GM18951 (cell line): ENCODE measurements at regions not wholly inside any gene's neighbourhood (a gene's known extent, or its start where the extent isn't known, plus 50 kb on each side); places are given as distances from the start of the nearest gene placed in this dataset.

Source experiments
- POLR2A ChIP-seq: IDR thresholded peaks from 4 replicates; pipeline ENCODE4 v1.6.1; 2011; ENCODE audit warnings: mild to moderate bottlenecking; ENCODE audit not compliant: insufficient read length, insufficient read depth; ENCODE audit errors: extremely low read depth
- in situ Hi-C: fragments of 300-500 bp; cut with MboI; formaldehyde crosslinking; loops from one replicate; pipeline ENCODE4 v1.12.0; 2022; ENCODE audit warnings: low sequenced_read_pairs, mixed read lengths, inconsistent platforms; ENCODE audit not compliant: unreplicated experiment

GRCh38 chr5:158287643-158288271 lies 428.8 kb upstream of the CLINT1 start:
- no peak for TF ChIP-seq POLR2A
- in situ Hi-C loops: no loop called here

- in situ Hi-C loops: no loop called here
- TF ChIP-seq POLR2A: no peak
Observed at GRCh38 chr5:158286827-158287226, 427.9 kb upstream of the CLINT1 start.

GRCh38 chr5:158285698-158286097 lies 426.8 kb upstream of the CLINT1 start:
- in situ Hi-C loops: no loop called here
- no peak for TF ChIP-seq POLR2A

- TF ChIP-seq POLR2A: no peak
- in situ Hi-C loops: no loop called here
Observed at GRCh38 chr5:158284242-158284641, 425.3 kb upstream of the CLINT1 start.

- TF ChIP-seq POLR2A: no peak
- in situ Hi-C loops: no loop called here
Observed at GRCh38 chr5:158283397-158283796, 424.5 kb upstream of the CLINT1 start.

- in situ Hi-C loops: no loop called here
- no peak for TF ChIP-seq POLR2A
Observed at GRCh38 chr5:158278216-158278925, 419.4 kb upstream of the CLINT1 start.

- in situ Hi-C loops: no loop called here
- no peak for TF ChIP-seq POLR2A
Observed at GRCh38 chr5:158277276-158277675, 418.3 kb upstream of the CLINT1 start.

- no peak for TF ChIP-seq POLR2A
- in situ Hi-C loops: no loop called here
Observed at GRCh38 chr5:158276692-158277091, 417.7 kb upstream of the CLINT1 start.

GRCh38 chr5:158275511-158275910 lies 416.6 kb upstream of the CLINT1 start:
- in situ Hi-C loops: no loop called here
- no peak for TF ChIP-seq POLR2A

- in situ Hi-C loops: no loop called here
- no peak for TF ChIP-seq POLR2A
Observed at GRCh38 chr5:158273035-158273434, 414.1 kb upstream of the CLINT1 start.

GRCh38 chr5:158272409-158272808 lies 413.5 kb upstream of the CLINT1 start:
- in situ Hi-C loops: no loop called here
- TF ChIP-seq POLR2A: no peak

GRCh38 chr5:158270996-158271554 lies 412.1 kb upstream of the CLINT1 start:
- no peak for TF ChIP-seq POLR2A
- in situ Hi-C loops: no loop called here

GRCh38 chr5:158268286-158268685 lies 409.3 kb upstream of the CLINT1 start:
- in situ Hi-C loops: no loop called here

GRCh38 chr5:158267228-158267627 lies 408.3 kb upstream of the CLINT1 start:
- in situ Hi-C loops: no loop called here
- no peak for TF ChIP-seq POLR2A

More at GRCh38 chr5:158268286-158268685, 409.3 kb upstream of the CLINT1 start:
- TF ChIP-seq POLR2A: no peak

- no peak for TF ChIP-seq POLR2A
- in situ Hi-C loops: no loop called here
Observed at GRCh38 chr5:158265931-158266700, 407.2 kb upstream of the CLINT1 start.
